WTC11 (cell line): ENCODE measurements at regions not wholly inside any gene's neighbourhood (a gene's known extent, or its start where the extent isn't known, plus 50 kb on each side); places are given as distances from the start of the nearest gene placed in this dataset.

Experiments used
- ATAC-seq: fragments of 200-7000 bp; cut with Tn5 transposase; 2 replicates; pipeline ENCODE4 v1.10.0; 2021; ENCODE audit warnings: mild to moderate bottlenecking, moderate library complexity
- CTCF ChIA-PET: fragments of 300-600 bp; sonication (Branson Sonifier 250); formaldehyde crosslinking; loops from one replicate; lab custom pipeline; 2021; ENCODE audit warnings: antibody characterized with exemption; lab: Charles Lee
- POLR2A ChIA-PET: fragments of 350-600 bp; sonication (Branson Sonifier 250); formaldehyde crosslinking; loops from one replicate; lab custom pipeline; 2021; ENCODE audit warnings: antibody characterized with exemption; lab: Charles Lee
- DNase-seq: peaks from one replicate; pipeline ENCODE4 v3.0.0; 2021; ENCODE audit warnings: low spot score
- H3K27ac Mint-ChIP-seq: 2 replicates; pipeline ENCODE4 v1.8.0; 2021; ENCODE audit warnings: mixed read lengths
- H3K27me3 Mint-ChIP-seq: 2 replicates; pipeline ENCODE4 v1.8.0; 2021; ENCODE audit warnings: low read depth, mild to moderate bottlenecking, moderate library complexity, mixed read lengths
- H3K36me3 Mint-ChIP-seq: 2 replicates; pipeline ENCODE4 v1.8.0; 2021; ENCODE audit warnings: mixed read lengths
- H3K4me1 Mint-ChIP-seq: 2 replicates; pipeline ENCODE4 v1.8.0; 2022; ENCODE audit warnings: mixed read lengths
- H3K4me3 Mint-ChIP-seq: 2 replicates; pipeline ENCODE4 v1.8.0; 2021; ENCODE audit warnings: mild to moderate bottlenecking, moderate library complexity, mixed read lengths
- H3K9me3 Mint-ChIP-seq: 2 replicates; pipeline ENCODE4 v1.8.0; 2021; ENCODE audit warnings: mixed read lengths
- ATF1 ChIP-seq: sonication (generic); formaldehyde crosslinking; IDR thresholded peaks from 2 replicates; pipeline ENCODE4 v1.8.1; 2023; ENCODE audit warnings: mild to moderate bottlenecking, moderate library complexity, missing genetic modification reagents
- ELF4 ChIP-seq: sonication (generic); formaldehyde crosslinking; IDR thresholded peaks from 2 replicates; pipeline ENCODE4 v1.8.1; 2022; ENCODE audit warnings: low read depth, mild to moderate bottlenecking, moderate library complexity, missing genetic modification reagents
- ESRRA ChIP-seq: sonication (generic); formaldehyde crosslinking; IDR thresholded peaks from 2 replicates; pipeline ENCODE4 v1.8.1; 2022; ENCODE audit warnings: mild to moderate bottlenecking, missing genetic modification reagents, borderline replicate concordance
- GTF2I ChIP-seq: fragments of 250-450 bp; sonication (Bioruptor Pico); conservative IDR thresholded peaks from 2 replicates; pipeline ENCODE4 v1.4.0; 2021; ENCODE audit warnings: mild to moderate bottlenecking
- JUN ChIP-seq: sonication (generic); formaldehyde crosslinking; IDR thresholded peaks from 2 replicates; pipeline ENCODE4 v1.8.0; 2023; ENCODE audit warnings: mild to moderate bottlenecking, missing genetic modification reagents
- MXD4 ChIP-seq: fragments of 250-450 bp; sonication (Bioruptor Pico); IDR thresholded peaks from 2 replicates; pipeline ENCODE4 v1.8.0; 2021; ENCODE audit warnings: mild to moderate bottlenecking, moderate library complexity, borderline replicate concordance
- MYBL2 ChIP-seq: sonication (generic); formaldehyde crosslinking; IDR thresholded peaks from 2 replicates; pipeline ENCODE4 v1.8.1; 2023; ENCODE audit warnings: mild to moderate bottlenecking, moderate library complexity, missing genetic modification reagents
- NFYB ChIP-seq: sonication (generic); formaldehyde crosslinking; conservative IDR thresholded peaks from 2 replicates; pipeline ENCODE4 v1.8.0; 2022; ENCODE audit warnings: low read depth, missing genetic modification reagents
- NR1H2 ChIP-seq: sonication (generic); formaldehyde crosslinking; IDR thresholded peaks from 2 replicates; pipeline ENCODE4 v1.9.0; 2021; ENCODE audit warnings: mild to moderate bottlenecking, moderate library complexity, missing genetic modification reagents
- SP1 ChIP-seq: sonication (generic); formaldehyde crosslinking; conservative IDR thresholded peaks from 2 replicates; pipeline ENCODE4 v1.8.1; 2022; ENCODE audit warnings: missing genetic modification reagents
- ZNF263 ChIP-seq: sonication (generic); formaldehyde crosslinking; IDR thresholded peaks from 2 replicates; pipeline ENCODE4 v1.8.1; 2022; ENCODE audit warnings: low read depth, mild to moderate bottlenecking, moderate library complexity, missing genetic modification reagents
- TF ChIP-seq, protein P1 (sequence below): sonication (generic); formaldehyde crosslinking; IDR thresholded peaks from 2 replicates; pipeline ENCODE4 v1.8.0; 2022; ENCODE audit warnings: mild to moderate bottlenecking, missing genetic modification reagents
- TF ChIP-seq, protein P2 (sequence below): sonication (generic); formaldehyde crosslinking; IDR thresholded peaks from 2 replicates; pipeline ENCODE4 v1.8.1; 2023; ENCODE audit warnings: mild to moderate bottlenecking, missing genetic modification reagents
- TF ChIP-seq, protein P3 (sequence below): sonication (generic); formaldehyde crosslinking; IDR thresholded peaks from 2 replicates; pipeline ENCODE4 v1.8.1; 2023; ENCODE audit warnings: mild to moderate bottlenecking, missing genetic modification reagents, moderate library complexity
- TF ChIP-seq, protein P4 (sequence below): sonication (generic); formaldehyde crosslinking; IDR thresholded peaks from 2 replicates; pipeline ENCODE4 v1.8.1; 2023; ENCODE audit warnings: mild to moderate bottlenecking, missing genetic modification reagents, borderline replicate concordance
- TF ChIP-seq, protein P5 (sequence below): sonication (generic); formaldehyde crosslinking; IDR thresholded peaks from 2 replicates; pipeline ENCODE4 v1.8.0; 2022; ENCODE audit warnings: missing genetic modification reagents
- TF ChIP-seq, protein P6 (sequence below): fragments of 200-600 bp; IDR thresholded peaks from 2 replicates; pipeline ENCODE4 v1.8.0; 2022; ENCODE audit warnings: antibody characterized with exemption
- TF ChIP-seq, protein P7 (sequence below): fragments of 250-450 bp; sonication (Bioruptor Pico); IDR thresholded peaks from 2 replicates; pipeline ENCODE4 v1.9.0; 2021; ENCODE audit warnings: moderate library complexity, mild to moderate bottlenecking, inconsistent platforms, borderline replicate concordance
- TF ChIP-seq, protein P8 (sequence below): fragments of 250-450 bp; sonication (Bioruptor Pico); IDR thresholded peaks from 2 replicates; pipeline ENCODE4 v1.9.0; 2021; ENCODE audit warnings: mild to moderate bottlenecking
- TF ChIP-seq, protein P9 (sequence below): fragments of 250-450 bp; sonication (Bioruptor Pico); IDR thresholded peaks from 2 replicates; pipeline ENCODE4 v1.8.0; 2021; ENCODE audit warnings: mild to moderate bottlenecking

DNA sequence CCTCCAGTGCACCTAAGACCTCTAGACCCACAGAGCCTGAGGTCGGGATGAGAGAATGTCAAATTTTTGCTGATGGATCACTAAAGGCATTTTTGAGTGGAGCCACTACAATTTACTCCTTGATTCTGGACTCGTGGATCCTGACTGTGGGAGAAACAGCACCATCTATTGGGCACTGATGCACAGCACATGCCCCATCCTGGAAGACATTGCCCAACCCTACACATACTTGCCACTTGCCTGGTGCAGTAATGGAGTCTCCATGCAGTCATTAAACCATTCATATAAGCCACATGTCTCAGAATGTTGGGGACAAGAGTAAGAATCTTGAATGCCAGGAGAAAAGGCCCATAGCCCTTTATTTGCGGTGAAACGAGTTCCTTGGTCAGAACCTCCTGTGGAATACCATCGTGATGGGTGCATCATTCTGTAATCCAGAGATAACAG lies 103.9 kb downstream of the GGTLC2 start (continued):
- TF ChIP-seq ESRRA (no peak), MYBL2 (CRISPR knock-in tag) (no peak), NFYB (CRISPR knock-in tag) (no peak), SP1 (no peak)
- TF ChIP-seq, protein P1, sequence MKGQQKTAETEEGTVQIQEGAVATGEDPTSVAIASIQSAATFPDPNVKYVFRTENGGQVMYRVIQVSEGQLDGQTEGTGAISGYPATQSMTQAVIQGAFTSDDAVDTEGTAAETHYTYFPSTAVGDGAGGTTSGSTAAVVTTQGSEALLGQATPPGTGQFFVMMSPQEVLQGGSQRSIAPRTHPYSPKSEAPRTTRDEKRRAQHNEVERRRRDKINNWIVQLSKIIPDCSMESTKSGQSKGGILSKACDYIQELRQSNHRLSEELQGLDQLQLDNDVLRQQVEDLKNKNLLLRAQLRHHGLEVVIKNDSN (CRISPR knock-in tag), result no peak
- TF ChIP-seq, protein P2, sequence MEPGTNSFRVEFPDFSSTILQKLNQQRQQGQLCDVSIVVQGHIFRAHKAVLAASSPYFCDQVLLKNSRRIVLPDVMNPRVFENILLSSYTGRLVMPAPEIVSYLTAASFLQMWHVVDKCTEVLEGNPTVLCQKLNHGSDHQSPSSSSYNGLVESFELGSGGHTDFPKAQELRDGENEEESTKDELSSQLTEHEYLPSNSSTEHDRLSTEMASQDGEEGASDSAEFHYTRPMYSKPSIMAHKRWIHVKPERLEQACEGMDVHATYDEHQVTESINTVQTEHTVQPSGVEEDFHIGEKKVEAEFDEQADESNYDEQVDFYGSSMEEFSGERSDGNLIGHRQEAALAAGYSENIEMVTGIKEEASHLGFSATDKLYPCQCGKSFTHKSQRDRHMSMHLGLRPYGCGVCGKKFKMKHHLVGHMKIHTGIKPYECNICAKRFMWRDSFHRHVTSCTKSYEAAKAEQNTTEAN (CRISPR knock-in tag), result no peak
- TF ChIP-seq, protein P3, sequence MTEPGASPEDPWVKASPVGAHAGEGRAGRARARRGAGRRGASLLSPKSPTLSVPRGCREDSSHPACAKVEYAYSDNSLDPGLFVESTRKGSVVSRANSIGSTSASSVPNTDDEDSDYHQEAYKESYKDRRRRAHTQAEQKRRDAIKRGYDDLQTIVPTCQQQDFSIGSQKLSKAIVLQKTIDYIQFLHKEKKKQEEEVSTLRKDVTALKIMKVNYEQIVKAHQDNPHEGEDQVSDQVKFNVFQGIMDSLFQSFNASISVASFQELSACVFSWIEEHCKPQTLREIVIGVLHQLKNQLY (CRISPR knock-in tag), result no peak

DNA sequence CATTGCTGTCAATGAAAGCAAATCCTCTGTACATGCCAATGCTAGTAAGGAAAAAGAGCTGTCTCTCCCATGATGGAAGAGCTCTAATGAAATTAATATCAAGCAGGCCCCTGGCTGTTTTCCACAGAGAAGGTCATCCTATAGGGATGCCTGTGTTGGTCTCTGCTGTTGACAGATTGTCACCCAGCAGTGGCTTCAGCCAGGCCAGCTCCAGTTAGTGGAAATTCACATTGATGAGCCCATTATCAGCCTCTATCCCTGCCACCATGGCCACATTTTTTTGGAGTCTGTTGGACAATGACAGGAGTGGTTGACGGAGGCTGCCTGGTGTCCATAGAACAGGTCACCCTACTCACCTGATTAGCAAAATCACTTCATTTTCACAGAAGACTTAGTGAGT lies 104.3 kb downstream of the GGTLC2 start:
- Mint-ChIP-seq H3K4me1 (peaks cover 19% of the 10 kb centered on the region), H3K36me3 (no peaks in the 10 kb centered on the region), H3K4me3 (no peak overlapping the region), H3K27me3 (peaks cover 90% of the 10 kb centered on the region), H3K9me3 (no peaks in the 10 kb centered on the region), H3K27ac (no peak overlapping the region)
- POLR2A ChIA-PET, result no interaction called here
- DNase-seq, result no peak
- CTCF ChIA-PET, result no interaction called here
- ATAC-seq, result no peak
- TF ChIP-seq, protein P4, sequence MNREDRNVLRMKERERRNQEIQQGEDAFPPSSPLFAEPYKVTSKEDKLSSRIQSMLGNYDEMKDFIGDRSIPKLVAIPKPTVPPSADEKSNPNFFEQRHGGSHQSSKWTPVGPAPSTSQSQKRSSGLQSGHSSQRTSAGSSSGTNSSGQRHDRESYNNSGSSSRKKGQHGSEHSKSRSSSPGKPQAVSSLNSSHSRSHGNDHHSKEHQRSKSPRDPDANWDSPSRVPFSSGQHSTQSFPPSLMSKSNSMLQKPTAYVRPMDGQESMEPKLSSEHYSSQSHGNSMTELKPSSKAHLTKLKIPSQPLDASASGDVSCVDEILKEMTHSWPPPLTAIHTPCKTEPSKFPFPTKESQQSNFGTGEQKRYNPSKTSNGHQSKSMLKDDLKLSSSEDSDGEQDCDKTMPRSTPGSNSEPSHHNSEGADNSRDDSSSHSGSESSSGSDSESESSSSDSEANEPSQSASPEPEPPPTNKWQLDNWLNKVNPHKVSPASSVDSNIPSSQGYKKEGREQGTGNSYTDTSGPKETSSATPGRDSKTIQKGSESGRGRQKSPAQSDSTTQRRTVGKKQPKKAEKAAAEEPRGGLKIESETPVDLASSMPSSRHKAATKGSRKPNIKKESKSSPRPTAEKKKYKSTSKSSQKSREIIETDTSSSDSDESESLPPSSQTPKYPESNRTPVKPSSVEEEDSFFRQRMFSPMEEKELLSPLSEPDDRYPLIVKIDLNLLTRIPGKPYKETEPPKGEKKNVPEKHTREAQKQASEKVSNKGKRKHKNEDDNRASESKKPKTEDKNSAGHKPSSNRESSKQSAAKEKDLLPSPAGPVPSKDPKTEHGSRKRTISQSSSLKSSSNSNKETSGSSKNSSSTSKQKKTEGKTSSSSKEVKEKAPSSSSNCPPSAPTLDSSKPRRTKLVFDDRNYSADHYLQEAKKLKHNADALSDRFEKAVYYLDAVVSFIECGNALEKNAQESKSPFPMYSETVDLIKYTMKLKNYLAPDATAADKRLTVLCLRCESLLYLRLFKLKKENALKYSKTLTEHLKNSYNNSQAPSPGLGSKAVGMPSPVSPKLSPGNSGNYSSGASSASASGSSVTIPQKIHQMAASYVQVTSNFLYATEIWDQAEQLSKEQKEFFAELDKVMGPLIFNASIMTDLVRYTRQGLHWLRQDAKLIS, result no peak
- no peak for TF ChIP-seq ATF1 (CRISPR knock-in tag)
- TF ChIP-seq GTF2I (CRISPR knock-in tag), result no peak
- TF ChIP-seq, protein P5, sequence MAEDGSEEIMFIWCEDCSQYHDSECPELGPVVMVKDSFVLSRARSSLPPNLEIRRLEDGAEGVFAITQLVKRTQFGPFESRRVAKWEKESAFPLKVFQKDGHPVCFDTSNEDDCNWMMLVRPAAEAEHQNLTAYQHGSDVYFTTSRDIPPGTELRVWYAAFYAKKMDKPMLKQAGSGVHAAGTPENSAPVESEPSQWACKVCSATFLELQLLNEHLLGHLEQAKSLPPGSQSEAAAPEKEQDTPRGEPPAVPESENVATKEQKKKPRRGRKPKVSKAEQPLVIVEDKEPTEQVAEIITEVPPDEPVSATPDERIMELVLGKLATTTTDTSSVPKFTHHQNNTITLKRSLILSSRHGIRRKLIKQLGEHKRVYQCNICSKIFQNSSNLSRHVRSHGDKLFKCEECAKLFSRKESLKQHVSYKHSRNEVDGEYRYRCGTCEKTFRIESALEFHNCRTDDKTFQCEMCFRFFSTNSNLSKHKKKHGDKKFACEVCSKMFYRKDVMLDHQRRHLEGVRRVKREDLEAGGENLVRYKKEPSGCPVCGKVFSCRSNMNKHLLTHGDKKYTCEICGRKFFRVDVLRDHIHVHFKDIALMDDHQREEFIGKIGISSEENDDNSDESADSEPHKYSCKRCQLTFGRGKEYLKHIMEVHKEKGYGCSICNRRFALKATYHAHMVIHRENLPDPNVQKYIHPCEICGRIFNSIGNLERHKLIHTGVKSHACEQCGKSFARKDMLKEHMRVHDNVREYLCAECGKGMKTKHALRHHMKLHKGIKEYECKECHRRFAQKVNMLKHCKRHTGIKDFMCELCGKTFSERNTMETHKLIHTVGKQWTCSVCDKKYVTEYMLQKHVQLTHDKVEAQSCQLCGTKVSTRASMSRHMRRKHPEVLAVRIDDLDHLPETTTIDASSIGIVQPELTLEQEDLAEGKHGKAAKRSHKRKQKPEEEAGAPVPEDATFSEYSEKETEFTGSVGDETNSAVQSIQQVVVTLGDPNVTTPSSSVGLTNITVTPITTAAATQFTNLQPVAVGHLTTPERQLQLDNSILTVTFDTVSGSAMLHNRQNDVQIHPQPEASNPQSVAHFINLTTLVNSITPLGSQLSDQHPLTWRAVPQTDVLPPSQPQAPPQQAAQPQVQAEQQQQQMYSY (CRISPR knock-in tag), result no peak
- TF ChIP-seq JUN (CRISPR knock-in tag), result no peak
- TF ChIP-seq, protein P6, sequence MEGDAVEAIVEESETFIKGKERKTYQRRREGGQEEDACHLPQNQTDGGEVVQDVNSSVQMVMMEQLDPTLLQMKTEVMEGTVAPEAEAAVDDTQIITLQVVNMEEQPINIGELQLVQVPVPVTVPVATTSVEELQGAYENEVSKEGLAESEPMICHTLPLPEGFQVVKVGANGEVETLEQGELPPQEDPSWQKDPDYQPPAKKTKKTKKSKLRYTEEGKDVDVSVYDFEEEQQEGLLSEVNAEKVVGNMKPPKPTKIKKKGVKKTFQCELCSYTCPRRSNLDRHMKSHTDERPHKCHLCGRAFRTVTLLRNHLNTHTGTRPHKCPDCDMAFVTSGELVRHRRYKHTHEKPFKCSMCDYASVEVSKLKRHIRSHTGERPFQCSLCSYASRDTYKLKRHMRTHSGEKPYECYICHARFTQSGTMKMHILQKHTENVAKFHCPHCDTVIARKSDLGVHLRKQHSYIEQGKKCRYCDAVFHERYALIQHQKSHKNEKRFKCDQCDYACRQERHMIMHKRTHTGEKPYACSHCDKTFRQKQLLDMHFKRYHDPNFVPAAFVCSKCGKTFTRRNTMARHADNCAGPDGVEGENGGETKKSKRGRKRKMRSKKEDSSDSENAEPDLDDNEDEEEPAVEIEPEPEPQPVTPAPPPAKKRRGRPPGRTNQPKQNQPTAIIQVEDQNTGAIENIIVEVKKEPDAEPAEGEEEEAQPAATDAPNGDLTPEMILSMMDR, result no peak
- no peak for TF ChIP-seq ELF4 (CRISPR knock-in tag)
- TF ChIP-seq, protein P7, sequence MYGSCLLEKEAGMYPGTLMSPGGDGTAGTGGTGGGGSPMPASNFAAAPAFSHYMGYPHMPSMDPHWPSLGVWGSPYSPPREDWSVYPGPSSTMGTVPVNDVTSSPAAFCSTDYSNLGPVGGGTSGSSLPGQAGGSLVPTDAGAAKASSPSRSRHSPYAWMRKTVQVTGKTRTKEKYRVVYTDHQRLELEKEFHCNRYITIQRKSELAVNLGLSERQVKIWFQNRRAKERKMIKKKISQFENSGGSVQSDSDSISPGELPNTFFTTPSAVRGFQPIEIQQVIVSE, result no peak
- TF ChIP-seq, protein P8, sequence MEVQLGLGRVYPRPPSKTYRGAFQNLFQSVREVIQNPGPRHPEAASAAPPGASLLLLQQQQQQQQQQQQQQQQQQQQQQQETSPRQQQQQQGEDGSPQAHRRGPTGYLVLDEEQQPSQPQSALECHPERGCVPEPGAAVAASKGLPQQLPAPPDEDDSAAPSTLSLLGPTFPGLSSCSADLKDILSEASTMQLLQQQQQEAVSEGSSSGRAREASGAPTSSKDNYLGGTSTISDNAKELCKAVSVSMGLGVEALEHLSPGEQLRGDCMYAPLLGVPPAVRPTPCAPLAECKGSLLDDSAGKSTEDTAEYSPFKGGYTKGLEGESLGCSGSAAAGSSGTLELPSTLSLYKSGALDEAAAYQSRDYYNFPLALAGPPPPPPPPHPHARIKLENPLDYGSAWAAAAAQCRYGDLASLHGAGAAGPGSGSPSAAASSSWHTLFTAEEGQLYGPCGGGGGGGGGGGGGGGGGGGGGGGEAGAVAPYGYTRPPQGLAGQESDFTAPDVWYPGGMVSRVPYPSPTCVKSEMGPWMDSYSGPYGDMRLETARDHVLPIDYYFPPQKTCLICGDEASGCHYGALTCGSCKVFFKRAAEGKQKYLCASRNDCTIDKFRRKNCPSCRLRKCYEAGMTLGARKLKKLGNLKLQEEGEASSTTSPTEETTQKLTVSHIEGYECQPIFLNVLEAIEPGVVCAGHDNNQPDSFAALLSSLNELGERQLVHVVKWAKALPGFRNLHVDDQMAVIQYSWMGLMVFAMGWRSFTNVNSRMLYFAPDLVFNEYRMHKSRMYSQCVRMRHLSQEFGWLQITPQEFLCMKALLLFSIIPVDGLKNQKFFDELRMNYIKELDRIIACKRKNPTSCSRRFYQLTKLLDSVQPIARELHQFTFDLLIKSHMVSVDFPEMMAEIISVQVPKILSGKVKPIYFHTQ (CRISPR knock-in tag), result no peak
- TF ChIP-seq MXD4, result no peak
- TF ChIP-seq ZNF263 (CRISPR knock-in tag), result no peak
- TF ChIP-seq, protein P9, sequence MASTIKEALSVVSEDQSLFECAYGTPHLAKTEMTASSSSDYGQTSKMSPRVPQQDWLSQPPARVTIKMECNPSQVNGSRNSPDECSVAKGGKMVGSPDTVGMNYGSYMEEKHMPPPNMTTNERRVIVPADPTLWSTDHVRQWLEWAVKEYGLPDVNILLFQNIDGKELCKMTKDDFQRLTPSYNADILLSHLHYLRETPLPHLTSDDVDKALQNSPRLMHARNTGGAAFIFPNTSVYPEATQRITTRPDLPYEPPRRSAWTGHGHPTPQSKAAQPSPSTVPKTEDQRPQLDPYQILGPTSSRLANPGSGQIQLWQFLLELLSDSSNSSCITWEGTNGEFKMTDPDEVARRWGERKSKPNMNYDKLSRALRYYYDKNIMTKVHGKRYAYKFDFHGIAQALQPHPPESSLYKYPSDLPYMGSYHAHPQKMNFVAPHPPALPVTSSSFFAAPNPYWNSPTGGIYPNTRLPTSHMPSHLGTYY (CRISPR knock-in tag), result no peak
- TF ChIP-seq NR1H2 (CRISPR knock-in tag), result no peak
